GM12878 (cell line): ENCODE measurements at regions not wholly inside any gene's neighbourhood (a gene's known extent, or its start where the extent isn't known, plus 50 kb on each side); places are given as distances from the start of the nearest gene placed in this dataset.

ENCODE experiments used
- ATAC-seq: fragments of 200-7000 bp; cut with Tn5 transposase; 3 replicates; pipeline ENCODE4 v1.9.1; 2020; ENCODE audit warnings: mild to moderate bottlenecking, moderate library complexity
- BruUV-seq: library from RNA; stranded (reverse); fragments of 400-500 nt; replicated peaks from 2 replicates; lab custom pipeline; 2021; lab: Mats Ljungman, UMichigan
- CTCF ChIA-PET: fragments of 300-600 bp; sonication (Branson Sonifier 250); formaldehyde crosslinking; extraction: SDS; loops from one replicate; lab custom pipeline; 2021; ENCODE audit warnings: inconsistent platforms; lab: Yijun Ruan, JAX
- POLR2A ChIA-PET: fragments of 350-600 bp; formaldehyde crosslinking; extraction: SDS; loops from one replicate; lab custom pipeline; 2021; ENCODE audit warnings: inconsistent platforms; lab: Charles Lee
- RAD21 ChIA-PET: fragments of 300-600 bp; sonication (Branson Sonifier 250); formaldehyde crosslinking; loops from one replicate; lab custom pipeline; 2023; ENCODE audit warnings: antibody characterized with exemption; ENCODE audit not compliant: unreplicated experiment; lab: Charles Lee
- SMC1A ChIA-PET: fragments of 300-600 bp; sonication (Branson Sonifier 250); formaldehyde crosslinking; loops from one replicate; lab custom pipeline; 2023; ENCODE audit not compliant: unreplicated experiment, uncharacterized antibody; lab: Charles Lee
- DNase-seq: peaks from one replicate; pipeline ENCODE4 v3.0.0-alpha.2; 2011; ENCODE audit warnings: low read depth, low spot score
- FAIRE-seq: peaks from 3 replicates; lab custom pipeline; 2011; peaks lifted over from hg19 to GRCh38; lab: Jason Lieb, UNC
- H2AFZ ChIP-seq: 2 replicates; pipeline ENCODE4 v1.6.0; 2011; ENCODE audit warnings: low read depth, low read length, control low read depth; ENCODE audit not compliant: control insufficient read depth
- H3K27ac ChIP-seq: 2 replicates; pipeline ENCODE4 v1.5.1; 2011; ENCODE audit warnings: control low read depth; ENCODE audit not compliant: control insufficient read depth, insufficient read depth
- H3K27me3 ChIP-seq, 2 experiments: replicated peaks in 1 of 2; 2 replicates each; pipeline versions ENCODE4 v1.6.0 to v1.6.1; 2011; ENCODE audit warnings: low read length in 1 of 2; ENCODE audit not compliant: control insufficient read depth in 2 of 2, insufficient read depth in 2 of 2
- H3K36me3 ChIP-seq, 2 experiments: 2 replicates each; pipeline ENCODE4 v1.5.1; 2011; ENCODE audit warnings: low read length in 1 of 2; ENCODE audit not compliant: control insufficient read depth in 2 of 2, insufficient read depth in 2 of 2
- H3K4me1 ChIP-seq: 2 replicates; pipeline ENCODE4 v1.6.1; 2011; ENCODE audit warnings: mild to moderate bottlenecking, low read length, moderate library complexity, mixed read lengths; ENCODE audit not compliant: control insufficient read depth, insufficient read depth
- H3K4me2 ChIP-seq: 2 replicates; pipeline ENCODE4 v1.6.0; 2011; ENCODE audit warnings: control low read depth; ENCODE audit not compliant: control insufficient read depth, insufficient read depth
- H3K4me3 ChIP-seq: fragments of 200-600 bp; sonication (generic); 2 replicates; pipeline ENCODE4 v1.5.1; 2016
- H3K79me2 ChIP-seq: 2 replicates; pipeline ENCODE4 v1.6.0; 2011; ENCODE audit warnings: low read length; ENCODE audit not compliant: control insufficient read depth, insufficient read depth
- H3K9ac ChIP-seq: 2 replicates; pipeline ENCODE4 v1.8.0; 2011; ENCODE audit warnings: low read length, control low read depth, mixed read lengths; ENCODE audit not compliant: control insufficient read depth, insufficient read depth
- H3K9me3 ChIP-seq: replicated peaks from 3 replicates; pipeline ENCODE4 v1.5.1; 2011; ENCODE audit warnings: mild to moderate bottlenecking, low read length; ENCODE audit not compliant: control insufficient read depth, insufficient read depth
- H4K20me1 ChIP-seq: 2 replicates; pipeline ENCODE4 v1.6.0; 2011; ENCODE audit not compliant: control insufficient read depth, insufficient read depth
- CEBPZ ChIP-seq: fragments of 150-350 bp; IDR thresholded peaks from 2 replicates; pipeline ENCODE4 v1.6.1; 2016; ENCODE audit warnings: low read depth, low read length
- EED ChIP-seq: sonication (generic); IDR thresholded peaks from 2 replicates; pipeline ENCODE4 v1.6.1; 2016; ENCODE audit warnings: antibody characterized with exemption, low read depth
- HDAC6 ChIP-seq: fragments of 200-600 bp; sonication (generic); IDR thresholded peaks from one replicate; pipeline ENCODE4 v1.8.0; 2017; ENCODE audit warnings: antibody characterized with exemption; ENCODE audit not compliant: unreplicated experiment
- MTA3 ChIP-seq: IDR thresholded peaks from 2 replicates; pipeline ENCODE4 v1.6.1; 2012; ENCODE audit warnings: low read length, inconsistent platforms, borderline replicate concordance
- POLR2AphosphoS2 ChIP-seq: IDR thresholded peaks from 2 replicates; pipeline ENCODE4 v1.6.1; 2011; ENCODE audit warnings: low read depth, mild to moderate bottlenecking, low read length, improper control_type of control experiment, moderate library complexity
- WGBS: methylation state at CpG from one replicate; pipeline ENCODE4 v1.1.6; 2016; ENCODE audit warnings: low lambda C conversion rate; ENCODE audit not compliant: insufficient replicate concordance, insufficient coverage; ENCODE audit errors: missing lambda C conversion rate; 5-methylcytosine and 5-hydroxymethylcytosine counted together
- in situ Hi-C: fragments of 300-500 bp; cut with MboI; formaldehyde crosslinking; loops from 9 replicates; pipeline ENCODE4 v1.14.3; 2018; ENCODE audit warnings: mixed read lengths
- intact Hi-C: fragments of 100-400 bp; cut with micrococcal nuclease; formaldehyde crosslinking; loops from one replicate; pipeline ENCODE4 v1.14.2; 2022; ENCODE audit not compliant: unreplicated experiment

GRCh38 chr4:13938299-13938698 lies 310.8 kb upstream of the BOD1L1 start:
- TF ChIP-seq POLR2AphosphoS2 (no peak), EED (no peak), HDAC6 (no peak)
- FAIRE-seq (no peak), DNase-seq (no peak), ATAC-seq (no peak)
- no peaks in the 10 kb centered on the region for H3K79me2 ChIP-seq
- intact Hi-C loops, result no loop called here
- in situ Hi-C loops, result no loop called here
- H3K9me3 ChIP-seq, result no peaks in the 10 kb centered on the region
- H3K9ac ChIP-seq, result no peak overlapping the region
- RAD21 ChIA-PET, result no interaction called here
- no peaks in the 10 kb centered on the region for H3K36me3 ChIP-seq
- SMC1A ChIA-PET, result no interaction called here
- no peaks in the 10 kb centered on the region for H3K27me3 ChIP-seq
- no TSS peak for BruUV-seq
- CTCF ChIA-PET, result no interaction called here
- POLR2A ChIA-PET, result no interaction called here
- H3K27ac ChIP-seq, result no peak overlapping the region
- no peaks in the 10 kb centered on the region for H4K20me1 ChIP-seq
- H3K4me3 ChIP-seq, result no peak overlapping the region
- no peaks in the 10 kb centered on the region for H3K4me1 ChIP-seq
- no peak overlapping the region for H3K4me2 ChIP-seq
- H2AFZ ChIP-seq, result no peak overlapping the region
- 79% methylated on average over 3 of the region's 3 CpGs for WGBS

- 3% methylated on average over 3 of the region's 3 CpGs for WGBS
- FAIRE-seq (no peak), DNase-seq (no peak), ATAC-seq (no peak)
- Histone ChIP-seq H3K9ac (no peak overlapping the region), H3K79me2 (no peaks in the 10 kb centered on the region), H3K9me3 (no peaks in the 10 kb centered on the region), H3K4me2 (no peak overlapping the region), H4K20me1 (no peaks in the 10 kb centered on the region), H3K4me1 (no peaks in the 10 kb centered on the region), H3K27me3 (no peaks in the 10 kb centered on the region), H3K27ac (no peak overlapping the region), H3K4me3 (no peak overlapping the region), H3K36me3 (no peaks in the 10 kb centered on the region), H2AFZ (no peak overlapping the region)
- SMC1A ChIA-PET, result no interaction called here
- in situ Hi-C loops, result no loop called here
- RAD21 ChIA-PET, result no interaction called here
- CTCF ChIA-PET, result interaction anchor here (0.7 kb wide), 1 partner anchor 37 kb away, joined by 3 read pairs; no protein-coding TSS in a partner anchor
- BruUV-seq, result no TSS peak
- TF ChIP-seq MTA3 (no peak), CEBPZ (no peak)
- POLR2A ChIA-PET, result no interaction called here
- intact Hi-C loops, result no loop called here
Observed at GRCh38 chr4:13940921-13941320, 313.4 kb upstream of the BOD1L1 start.
